ENCODE measurements at regions not wholly inside any gene's neighbourhood (a gene's known extent, or its start where the extent isn't known, plus 50 kb on each side); places are given as distances from the start of the nearest gene placed in this dataset.
"Not testable (repeated sequence)": the region's sequence is repeated elsewhere in the genome, so short reads cannot be mapped to it uniquely, and the experiment has no call there.

GRCh38 chr3:147701195-147701594 lies 292.0 kb downstream of the ZIC1 start:
- no peaks in the 10 kb centered on the region for H4K20me1 ChIP-seq (ENCODE audit: control insufficient read depth, insufficient read depth, low read depth, low read length)
- H3K27me3 ChIP-seq (ENCODE audit: control insufficient read depth, low read length) = no peaks in the 10 kb centered on the region
- H3F3A ChIP-seq (ENCODE audit: control insufficient read depth, insufficient read depth) = no peaks in the 10 kb centered on the region
- no peaks in the 10 kb centered on the region for H3K36me3 ChIP-seq (ENCODE audit: control insufficient read depth, low read length)
- H3K9me3 ChIP-seq (ENCODE audit: control insufficient read depth, insufficient read depth, low read length) = no peaks in the 10 kb centered on the region
- no peak overlapping the region for H3K27ac ChIP-seq (ENCODE audit: low read depth, low read length)
- H3K4me1 ChIP-seq (ENCODE audit: control insufficient read depth, low read length) = no peaks in the 10 kb centered on the region
- H3K4me3 ChIP-seq (ENCODE audit: low read length) = no peak overlapping the region
- no peaks in the 10 kb centered on the region for H3K79me2 ChIP-seq (ENCODE audit: control insufficient read depth, low read length)
- TF ChIP-seq CTCF (IDR thresholded peaks at IDR 0.05; ENCODE audit: low read depth, low read length, poor library complexity, severe bottlenecking) (no peak), EZH2phosphoT487 (IDR thresholded peaks at IDR 0.05; ENCODE audit: borderline replicate concordance, low read length) (no peak)
- no peaks in the 10 kb centered on the region for H3K9me2 ChIP-seq (replicated peaks; ENCODE audit: control insufficient read depth, low read length)
- no peak overlapping the region for H3K4me2 ChIP-seq (ENCODE audit: low read length)

- no peak for TF ChIP-seq EZH2phosphoT487 (IDR thresholded peaks at IDR 0.05; ENCODE audit: borderline replicate concordance, low read length)
- no peak for TF ChIP-seq CTCF (IDR thresholded peaks at IDR 0.05; ENCODE audit: low read depth, low read length, poor library complexity, severe bottlenecking)
- H3F3A ChIP-seq (ENCODE audit: control insufficient read depth, insufficient read depth) = no peaks in the 10 kb centered on the region
- no peaks in the 10 kb centered on the region for H3K27me3 ChIP-seq (ENCODE audit: control insufficient read depth, low read length)
- H4K20me1 ChIP-seq (ENCODE audit: control insufficient read depth, insufficient read depth, low read depth, low read length) = no peaks in the 10 kb centered on the region
- no peaks in the 10 kb centered on the region for H3K9me3 ChIP-seq (ENCODE audit: control insufficient read depth, insufficient read depth, low read length)
- H3K79me2 ChIP-seq (ENCODE audit: control insufficient read depth, low read length) = no peaks in the 10 kb centered on the region
- H3K36me3 ChIP-seq (ENCODE audit: control insufficient read depth, low read length) = no peaks in the 10 kb centered on the region
- H3K4me2 ChIP-seq (ENCODE audit: low read length) = no peak overlapping the region
- no peak overlapping the region for H3K27ac ChIP-seq (ENCODE audit: low read depth, low read length)
- H3K4me1 ChIP-seq (ENCODE audit: control insufficient read depth, low read length) = no peaks in the 10 kb centered on the region
- no peak overlapping the region for H3K4me3 ChIP-seq (ENCODE audit: low read length)
- no peaks in the 10 kb centered on the region for H3K9me2 ChIP-seq (replicated peaks; ENCODE audit: control insufficient read depth, low read length)
Measured at GRCh38 chr3:147702509-147702908, 293.3 kb downstream of the ZIC1 start.

- Histone ChIP-seq H3K27me3 (ENCODE audit: control insufficient read depth, low read length) (no peaks in the 10 kb centered on the region), H3K4me2 (ENCODE audit: low read length) (no peak overlapping the region), H3K9me3 (ENCODE audit: control insufficient read depth, insufficient read depth, low read length) (no peaks in the 10 kb centered on the region)
Measured at GRCh38 chr3:147705651-147706051, 296.5 kb downstream of the ZIC1 start.

GRCh38 chr3:147710753-147711152 lies 301.6 kb downstream of the ZIC1 start:
- not testable (repeated sequence) for H3F3A ChIP-seq (ENCODE audit: control insufficient read depth, insufficient read depth); H4K20me1 ChIP-seq (ENCODE audit: control insufficient read depth, insufficient read depth, low read depth, low read length); H3K4me1 ChIP-seq (ENCODE audit: control insufficient read depth, low read length); H3K27ac ChIP-seq (ENCODE audit: low read depth, low read length); H3K9me2 ChIP-seq (replicated peaks; ENCODE audit: control insufficient read depth, low read length); H3K4me2 ChIP-seq (ENCODE audit: low read length); H3K79me2 ChIP-seq (ENCODE audit: control insufficient read depth, low read length); H3K36me3 ChIP-seq (ENCODE audit: control insufficient read depth, low read length); H3K9me3 ChIP-seq (ENCODE audit: control insufficient read depth, insufficient read depth, low read length); H3K27me3 ChIP-seq (ENCODE audit: control insufficient read depth, low read length); H3K4me3 ChIP-seq (ENCODE audit: low read length)

More at GRCh38 chr3:147705651-147706051, 296.5 kb downstream of the ZIC1 start:
- Histone ChIP-seq H4K20me1 (ENCODE audit: control insufficient read depth, insufficient read depth, low read depth, low read length) (no peaks in the 10 kb centered on the region), H3K9me2 (replicated peaks; ENCODE audit: control insufficient read depth, low read length) (no peaks in the 10 kb centered on the region), H3K79me2 (ENCODE audit: control insufficient read depth, low read length) (no peaks in the 10 kb centered on the region), H3K4me1 (ENCODE audit: control insufficient read depth, low read length) (no peaks in the 10 kb centered on the region), H3F3A (ENCODE audit: control insufficient read depth, insufficient read depth) (no peaks in the 10 kb centered on the region), H3K27ac (ENCODE audit: low read depth, low read length) (no peak overlapping the region), H3K4me3 (ENCODE audit: low read length) (no peak overlapping the region), H3K36me3 (ENCODE audit: control insufficient read depth, low read length) (no peaks in the 10 kb centered on the region)
- TF ChIP-seq CTCF (IDR thresholded peaks at IDR 0.05; ENCODE audit: low read depth, low read length, poor library complexity, severe bottlenecking) (no peak), EZH2phosphoT487 (IDR thresholded peaks at IDR 0.05; ENCODE audit: borderline replicate concordance, low read length) (no peak)
